HG02938 (cell line): ENCODE measurements at regions not wholly inside any gene's neighbourhood (a gene's known extent, or its start where the extent isn't known, plus 50 kb on each side); places are given as distances from the start of the nearest gene placed in this dataset.
"Not testable (repeated sequence)": the region's sequence is repeated elsewhere in the genome, so short reads cannot be mapped to it uniquely, and the experiment has no call there.

Source experiments
- ATAC-seq: cut with Tn5 transposase; IDR thresholded peaks from one replicate; pipeline ENCODE4 v1.9.1; 2021; ENCODE audit warnings: mild to moderate bottlenecking, moderate library complexity; ENCODE audit not compliant: unreplicated experiment

DNA sequence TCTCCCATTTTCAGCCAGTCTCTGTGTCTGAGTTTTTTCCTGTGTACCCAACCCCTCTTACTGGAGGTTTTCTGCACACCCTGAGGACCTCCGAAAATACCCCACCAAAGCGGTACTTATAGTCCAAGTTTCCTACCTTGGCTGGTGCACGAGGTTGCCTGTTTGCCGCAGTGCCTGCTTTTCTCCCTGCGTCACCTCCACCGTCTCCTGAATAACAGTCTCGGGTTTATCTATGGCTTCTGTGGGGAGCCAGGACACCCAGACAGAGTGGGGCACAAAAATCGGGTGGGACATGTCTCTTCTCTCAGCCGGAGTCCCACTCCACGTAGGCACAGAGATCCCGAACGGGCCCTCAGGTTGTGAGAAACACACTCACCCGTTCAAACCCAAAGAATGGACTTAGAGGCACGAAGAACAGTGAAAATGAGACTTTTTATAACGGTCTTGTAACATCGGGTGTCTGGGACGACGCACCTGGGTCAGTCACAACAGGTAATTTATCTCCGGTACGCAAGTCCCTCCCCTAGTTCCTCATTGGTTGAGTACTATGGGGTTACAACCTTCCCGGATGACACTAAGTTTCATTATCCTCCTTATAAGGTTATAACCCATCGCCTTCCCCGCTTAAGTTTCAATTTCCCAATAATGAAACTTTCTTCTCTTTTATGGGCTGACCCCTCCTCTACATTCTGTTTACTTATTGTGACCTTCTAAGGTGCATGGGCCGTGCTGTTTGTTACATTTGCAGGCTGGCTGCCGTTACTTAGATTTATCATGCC lies 970.2 kb upstream of the COX7C start:
- no peak for ATAC-seq

GRCh38 chr5:85648495-85648894 lies 969.2 kb upstream of the COX7C start:
- ATAC-seq = no peak

- ATAC-seq = no peak
These were observed 966.0 kb upstream of the COX7C start for GRCh38 chr5:85651731-85652130.

DNA sequence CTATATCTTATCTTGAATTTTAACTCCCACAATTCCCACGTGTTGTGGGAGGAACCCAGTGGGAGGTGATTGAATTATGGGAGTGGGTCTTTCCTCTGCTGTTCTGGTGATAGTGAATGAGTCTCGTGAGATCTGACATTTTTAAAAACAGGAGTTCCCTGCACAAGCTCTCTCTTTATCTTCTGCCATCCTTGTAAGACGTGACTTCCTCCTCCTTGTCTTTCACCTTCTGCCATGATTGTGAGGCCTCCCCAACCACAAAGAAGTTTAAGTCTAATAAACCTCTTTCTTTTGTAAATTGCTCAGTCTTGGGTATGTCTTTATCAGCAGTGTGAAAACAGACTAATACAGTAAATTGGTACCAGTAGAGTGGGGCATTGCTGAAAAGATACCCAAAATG lies 963.6 kb upstream of the COX7C start:
- ATAC-seq = not testable (repeated sequence)

DNA sequence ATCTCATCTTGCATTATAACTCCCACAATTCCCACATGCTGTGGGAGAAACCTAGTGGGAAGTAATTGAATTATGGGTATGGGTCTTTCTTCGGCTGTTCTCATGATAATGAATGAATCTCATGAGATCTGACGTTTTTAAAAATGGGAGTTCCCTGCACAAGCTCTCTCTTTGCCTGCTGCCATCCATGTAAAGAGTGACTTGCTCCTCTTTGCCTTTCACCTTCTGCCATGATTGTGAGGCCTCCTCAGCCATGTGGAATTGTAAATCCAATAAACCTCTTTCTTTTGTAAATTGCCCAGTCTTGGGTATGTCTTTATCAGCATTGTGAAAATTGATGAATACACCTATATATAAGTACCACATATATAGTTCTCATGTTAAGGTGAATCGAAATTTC lies 961.7 kb upstream of the COX7C start:
- no peak for ATAC-seq

DNA sequence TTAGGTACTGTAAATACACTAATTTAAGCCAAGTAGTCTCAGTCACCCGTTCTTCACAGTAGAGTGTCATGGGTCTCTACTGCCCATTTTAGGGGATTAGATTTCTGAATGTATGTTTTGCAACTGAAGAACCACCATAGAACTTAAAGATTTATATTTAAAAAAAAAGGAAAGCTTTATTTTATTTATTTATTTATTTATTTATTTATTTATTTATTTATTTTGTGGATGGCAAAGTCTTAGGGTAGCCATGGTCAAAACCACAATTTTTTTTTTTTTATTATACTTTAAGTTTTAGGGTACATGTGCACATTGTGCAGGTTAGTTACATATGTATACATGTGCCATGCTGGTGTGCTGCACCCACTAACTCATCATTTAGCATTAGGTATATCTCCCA lies 960.4 kb upstream of the COX7C start:
- not testable (repeated sequence) for ATAC-seq

DNA sequence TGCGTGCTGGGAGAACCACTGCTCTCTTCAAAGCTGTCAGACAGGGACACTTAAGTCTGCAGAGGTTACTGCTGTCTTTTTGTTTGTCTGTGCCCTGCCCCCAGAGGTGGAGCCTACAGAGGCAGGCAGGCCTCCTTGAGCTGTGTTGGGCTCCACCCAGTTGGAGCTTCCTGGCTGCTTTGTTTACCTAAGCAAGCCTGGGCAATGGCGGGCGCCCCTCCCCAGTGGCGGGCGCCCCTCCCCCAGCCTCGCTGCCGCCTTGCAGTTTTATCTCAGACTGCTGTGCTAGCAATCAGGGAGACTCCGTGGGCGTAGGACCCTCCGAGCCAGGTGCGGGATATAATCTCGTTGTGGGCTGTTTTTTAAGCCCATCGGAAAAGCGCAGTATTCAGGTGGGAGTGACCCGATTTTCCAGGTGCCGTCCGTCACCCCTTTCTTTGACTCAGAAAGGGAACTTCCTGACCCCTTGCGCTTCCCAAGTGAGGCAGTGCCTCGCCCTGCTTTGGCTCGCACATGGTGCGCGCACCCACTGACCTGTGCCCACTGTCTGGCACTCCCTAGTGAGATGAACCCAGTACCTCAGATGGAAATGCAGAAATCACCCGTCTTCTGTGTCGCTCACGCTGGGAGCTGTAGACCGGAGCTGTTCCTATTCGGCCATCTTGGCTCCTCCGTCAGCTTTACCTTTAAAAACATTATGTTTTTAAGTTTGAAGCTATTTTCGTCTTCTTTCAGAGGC lies 954.6 kb upstream of the COX7C start:
- not testable (repeated sequence) for ATAC-seq

GRCh38 chr5:85663708-85664031 lies 954.1 kb upstream of the COX7C start:
- ATAC-seq = no peak

- ATAC-seq = no peak
These were observed 947.3 kb upstream of the COX7C start for GRCh38 chr5:85670417-85670816.

DNA sequence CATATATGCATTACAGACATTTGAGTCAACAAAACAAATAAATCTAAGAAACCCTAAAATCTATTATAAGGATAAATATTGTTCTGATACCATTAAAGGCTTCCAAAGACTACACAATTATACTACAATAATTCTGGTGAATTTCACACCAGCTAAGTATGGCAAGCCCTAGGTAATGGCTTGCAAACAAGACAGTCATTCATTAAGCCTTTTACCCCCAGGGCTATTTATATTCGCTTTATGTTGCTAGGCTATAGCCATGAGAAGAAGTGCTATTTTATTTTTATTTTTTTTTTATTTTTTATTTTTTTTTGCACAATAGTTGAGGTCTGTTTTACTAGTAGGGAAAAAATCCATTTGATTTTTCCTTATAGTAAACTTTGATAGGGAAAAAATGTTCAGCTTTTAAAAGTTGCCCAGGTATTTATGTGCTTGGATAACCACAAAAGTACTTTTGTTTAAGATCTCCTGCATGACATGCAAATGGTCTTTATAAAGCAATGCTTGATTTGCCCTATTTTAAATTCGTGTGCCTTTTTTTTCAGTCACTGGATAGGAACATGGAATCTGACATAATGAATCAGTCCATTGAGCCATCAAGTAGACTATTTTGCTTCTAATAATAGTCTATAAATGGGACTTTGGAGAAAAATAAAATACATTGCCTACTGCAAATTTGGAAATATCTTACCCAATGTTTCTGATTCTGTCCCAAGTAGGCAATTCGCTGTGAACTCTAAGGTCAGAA lies 946.3 kb upstream of the COX7C start:
- ATAC-seq = no peak

GRCh38 chr5:85681871-85682270 lies 935.9 kb upstream of the COX7C start:
- ATAC-seq = no peak

- no peak for ATAC-seq
These were observed 933.4 kb upstream of the COX7C start for GRCh38 chr5:85684351-85684750.

DNA sequence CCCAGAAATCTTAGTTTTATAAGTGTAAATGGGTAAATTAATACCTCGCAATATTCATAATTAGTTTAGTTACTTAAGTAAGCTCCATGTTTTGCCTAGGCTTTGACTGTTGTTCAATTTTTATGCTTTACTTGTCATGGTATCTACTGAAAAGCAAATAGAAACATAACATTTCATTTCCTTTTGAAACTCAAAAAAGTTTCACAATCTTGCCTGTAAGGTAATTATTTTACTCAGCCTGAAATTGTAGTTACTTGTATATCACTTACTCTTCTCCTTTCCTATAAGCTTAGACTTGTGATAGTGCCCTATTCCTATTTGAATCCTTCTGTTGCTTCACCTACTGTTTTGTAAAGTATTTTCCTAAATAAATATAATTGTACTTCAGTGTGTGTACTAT lies 914.4 kb upstream of the COX7C start:
- no peak for ATAC-seq

DNA sequence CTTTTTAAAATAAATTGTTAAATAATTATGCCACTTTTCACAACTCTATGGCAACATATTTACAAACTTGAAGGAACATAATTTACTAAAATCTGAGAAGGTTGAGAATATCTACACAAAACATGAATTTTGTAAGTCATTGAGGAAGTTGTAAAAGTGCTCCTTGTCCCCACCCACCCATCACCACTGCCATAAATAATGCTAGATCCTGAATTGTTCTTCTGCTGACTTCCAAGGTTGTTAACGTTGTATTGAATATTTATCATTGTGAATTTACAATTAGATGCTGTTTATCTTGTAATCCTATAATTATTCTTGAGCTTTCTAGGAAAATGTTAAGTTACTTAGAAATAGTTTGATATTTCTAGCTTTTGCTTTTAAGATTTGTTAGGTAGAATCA lies 908.0 kb upstream of the COX7C start:
- no peak for ATAC-seq

- ATAC-seq = no peak
These were observed 901.2 kb upstream of the COX7C start for GRCh38 chr5:85716344-85717202.

- ATAC-seq = no peak
These were observed 900.6 kb upstream of the COX7C start for GRCh38 chr5:85717203-85717563.

GRCh38 chr5:85732185-85732584 lies 885.6 kb upstream of the COX7C start:
- ATAC-seq = no peak

DNA sequence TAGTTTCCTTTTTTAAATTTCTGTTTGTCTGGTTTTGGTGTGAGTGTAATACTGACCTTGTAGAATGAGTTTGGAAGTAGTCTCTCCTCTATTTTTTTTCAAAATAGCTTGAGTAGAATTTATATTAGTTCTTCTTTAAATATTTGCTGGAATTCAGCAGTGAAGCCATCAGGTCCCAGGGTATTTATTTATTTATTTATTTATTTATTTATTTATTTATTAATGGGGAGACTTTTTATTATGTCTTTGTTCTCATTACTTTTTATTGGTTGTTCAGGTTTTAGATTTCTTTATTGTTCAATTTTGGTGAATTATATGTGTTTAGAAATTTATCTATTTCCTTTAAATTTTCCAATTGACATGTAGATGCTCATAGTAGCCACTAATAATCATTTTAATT lies 875.8 kb upstream of the COX7C start:
- ATAC-seq = no peak

DNA sequence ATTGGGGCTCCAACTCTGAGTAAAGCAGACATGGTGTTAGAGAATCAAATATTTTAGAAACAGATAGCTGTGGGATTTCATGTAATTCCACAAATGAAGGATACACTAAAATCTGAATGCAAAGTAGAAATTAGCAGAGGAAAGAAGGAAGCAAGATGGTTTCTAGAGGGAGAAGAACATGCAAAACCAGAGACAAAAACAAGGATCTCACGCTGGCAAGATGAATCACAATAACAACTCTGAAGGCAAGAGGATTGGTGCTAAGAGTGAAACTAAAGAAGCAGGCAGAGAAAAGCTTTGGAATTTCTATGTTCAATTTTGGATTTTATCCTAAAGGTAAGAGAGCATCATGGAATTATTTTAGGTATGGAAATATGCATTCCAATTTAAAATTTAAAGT lies 857.2 kb upstream of the COX7C start:
- ATAC-seq = no peak

DNA sequence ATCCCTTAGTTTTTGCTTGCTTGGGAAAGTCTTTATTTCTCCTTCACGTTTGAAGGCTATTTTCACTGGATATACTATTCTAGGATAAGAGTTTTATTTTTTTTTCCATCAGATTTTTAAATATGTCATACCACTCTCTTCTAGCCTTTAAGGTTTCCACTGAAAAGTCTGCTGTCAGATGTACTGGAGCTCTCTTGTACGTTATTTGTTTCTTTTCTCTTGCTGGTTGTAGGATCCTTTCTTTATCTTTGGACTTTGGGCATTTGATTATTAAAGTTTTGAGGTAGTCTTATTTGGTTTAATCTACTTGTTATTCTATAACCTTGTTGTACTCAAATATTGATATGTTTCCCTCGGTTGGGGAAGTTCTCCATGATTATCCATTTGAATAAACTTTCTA lies 848.4 kb upstream of the COX7C start:
- ATAC-seq = no peak

DNA sequence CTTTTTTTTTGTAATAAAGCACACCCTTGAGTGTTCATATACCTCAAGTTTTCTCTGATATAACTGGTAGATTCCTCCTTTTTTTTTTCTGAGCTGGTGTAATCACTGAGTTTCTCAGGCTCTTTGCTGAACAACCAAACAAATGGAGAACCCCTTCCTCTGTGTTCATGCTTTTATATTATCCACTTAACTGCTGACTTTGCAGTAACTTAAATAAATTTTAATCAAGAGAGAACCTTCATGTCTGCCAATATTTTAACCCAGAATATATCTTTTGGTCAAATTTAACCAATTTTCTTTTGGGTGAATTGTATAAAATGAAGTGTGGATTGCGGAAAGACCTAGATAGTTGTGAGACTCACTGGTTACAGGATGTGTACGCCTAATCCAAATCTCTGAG lies 833.0 kb upstream of the COX7C start:
- ATAC-seq = no peak
